Ishikawa (cell line): ENCODE measurements at regions not wholly inside any gene's neighbourhood (a gene's known extent, or its start where the extent isn't known, plus 50 kb on each side); places are given as distances from the start of the nearest gene placed in this dataset.
A peak's percentile ranks its signal among the peaks of the same experiment; 100 is the strongest.

Experiments
- CREB1 ChIP-seq: IDR thresholded peaks from 2 replicates; pipeline ENCODE4 v1.6.1; 2012; ENCODE audit warnings: low read depth
- EP300 ChIP-seq: IDR thresholded peaks from 2 replicates; pipeline ENCODE4 v1.6.1; 2012; ENCODE audit warnings: borderline replicate concordance
- NFIC ChIP-seq: IDR thresholded peaks from 2 replicates; pipeline ENCODE4 v1.6.1; 2012
- RAD21 ChIP-seq: IDR thresholded peaks from 2 replicates; pipeline ENCODE4 v1.6.1; 2012; ENCODE audit warnings: low read depth
- REST ChIP-seq: IDR thresholded peaks from 2 replicates; pipeline ENCODE4 v1.6.1; 2012; ENCODE audit warnings: low read depth, mild to moderate bottlenecking
- USF1 ChIP-seq: IDR thresholded peaks from 2 replicates; pipeline ENCODE4 v1.6.1; 2012
- YY1 ChIP-seq: IDR thresholded peaks from 2 replicates; pipeline ENCODE4 v1.6.1; 2012; ENCODE audit warnings: low read depth

GRCh38 chr7:82699773-82700186 lies 256.2 kb upstream of the CACNA2D1 start:
- TF ChIP-seq REST (no peak), RAD21 (no peak), EP300 (peak; percentile 54; the same call in 1 of the 2 replicates), CREB1 (no peak), NFIC (peak; percentile 77; the same call in 1 of the 2 replicates), YY1 (no peak; the same call in 1 of the 2 replicates), USF1 (no peak)
